ENCODE measurements at regions not wholly inside any gene's neighbourhood (a gene's known extent, or its start where the extent isn't known, plus 50 kb on each side); places are given as distances from the start of the nearest gene placed in this dataset.

GRCh38 chr1:234988155-234988517, 140.5 kb downstream of the TOMM20 start:
- no peak for TF ChIP-seq ZBTB17 (tag by site-specific recombination; IDR thresholded peaks at IDR 0.05)
- TF ChIP-seq AEBP2 (tag by site-specific recombination; IDR thresholded peaks at IDR 0.05; ENCODE audit: borderline replicate concordance) = no peak
- TF ChIP-seq, protein P1, sequence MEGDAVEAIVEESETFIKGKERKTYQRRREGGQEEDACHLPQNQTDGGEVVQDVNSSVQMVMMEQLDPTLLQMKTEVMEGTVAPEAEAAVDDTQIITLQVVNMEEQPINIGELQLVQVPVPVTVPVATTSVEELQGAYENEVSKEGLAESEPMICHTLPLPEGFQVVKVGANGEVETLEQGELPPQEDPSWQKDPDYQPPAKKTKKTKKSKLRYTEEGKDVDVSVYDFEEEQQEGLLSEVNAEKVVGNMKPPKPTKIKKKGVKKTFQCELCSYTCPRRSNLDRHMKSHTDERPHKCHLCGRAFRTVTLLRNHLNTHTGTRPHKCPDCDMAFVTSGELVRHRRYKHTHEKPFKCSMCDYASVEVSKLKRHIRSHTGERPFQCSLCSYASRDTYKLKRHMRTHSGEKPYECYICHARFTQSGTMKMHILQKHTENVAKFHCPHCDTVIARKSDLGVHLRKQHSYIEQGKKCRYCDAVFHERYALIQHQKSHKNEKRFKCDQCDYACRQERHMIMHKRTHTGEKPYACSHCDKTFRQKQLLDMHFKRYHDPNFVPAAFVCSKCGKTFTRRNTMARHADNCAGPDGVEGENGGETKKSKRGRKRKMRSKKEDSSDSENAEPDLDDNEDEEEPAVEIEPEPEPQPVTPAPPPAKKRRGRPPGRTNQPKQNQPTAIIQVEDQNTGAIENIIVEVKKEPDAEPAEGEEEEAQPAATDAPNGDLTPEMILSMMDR (tag by site-specific recombination; IDR thresholded peaks at IDR 0.05) = no peak
- no peak for TF ChIP-seq ZFP3 (tag by site-specific recombination; IDR thresholded peaks at IDR 0.05; ENCODE audit: low read depth)
- TF ChIP-seq ZNF133 (tag by site-specific recombination; IDR thresholded peaks at IDR 0.05) = no peak
- TF ChIP-seq RBAK (tag by site-specific recombination; IDR thresholded peaks at IDR 0.05) = no peak
- TF ChIP-seq ZNF211 (tag by site-specific recombination; IDR thresholded peaks at IDR 0.05; ENCODE audit: low read depth) = no peak
- TF ChIP-seq, protein P2, sequence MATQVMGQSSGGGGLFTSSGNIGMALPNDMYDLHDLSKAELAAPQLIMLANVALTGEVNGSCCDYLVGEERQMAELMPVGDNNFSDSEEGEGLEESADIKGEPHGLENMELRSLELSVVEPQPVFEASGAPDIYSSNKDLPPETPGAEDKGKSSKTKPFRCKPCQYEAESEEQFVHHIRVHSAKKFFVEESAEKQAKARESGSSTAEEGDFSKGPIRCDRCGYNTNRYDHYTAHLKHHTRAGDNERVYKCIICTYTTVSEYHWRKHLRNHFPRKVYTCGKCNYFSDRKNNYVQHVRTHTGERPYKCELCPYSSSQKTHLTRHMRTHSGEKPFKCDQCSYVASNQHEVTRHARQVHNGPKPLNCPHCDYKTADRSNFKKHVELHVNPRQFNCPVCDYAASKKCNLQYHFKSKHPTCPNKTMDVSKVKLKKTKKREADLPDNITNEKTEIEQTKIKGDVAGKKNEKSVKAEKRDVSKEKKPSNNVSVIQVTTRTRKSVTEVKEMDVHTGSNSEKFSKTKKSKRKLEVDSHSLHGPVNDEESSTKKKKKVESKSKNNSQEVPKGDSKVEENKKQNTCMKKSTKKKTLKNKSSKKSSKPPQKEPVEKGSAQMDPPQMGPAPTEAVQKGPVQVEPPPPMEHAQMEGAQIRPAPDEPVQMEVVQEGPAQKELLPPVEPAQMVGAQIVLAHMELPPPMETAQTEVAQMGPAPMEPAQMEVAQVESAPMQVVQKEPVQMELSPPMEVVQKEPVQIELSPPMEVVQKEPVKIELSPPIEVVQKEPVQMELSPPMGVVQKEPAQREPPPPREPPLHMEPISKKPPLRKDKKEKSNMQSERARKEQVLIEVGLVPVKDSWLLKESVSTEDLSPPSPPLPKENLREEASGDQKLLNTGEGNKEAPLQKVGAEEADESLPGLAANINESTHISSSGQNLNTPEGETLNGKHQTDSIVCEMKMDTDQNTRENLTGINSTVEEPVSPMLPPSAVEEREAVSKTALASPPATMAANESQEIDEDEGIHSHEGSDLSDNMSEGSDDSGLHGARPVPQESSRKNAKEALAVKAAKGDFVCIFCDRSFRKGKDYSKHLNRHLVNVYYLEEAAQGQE (tag by site-specific recombination; IDR thresholded peaks at IDR 0.05) = no peak
- no peak for TF ChIP-seq ZBTB21 (tag by site-specific recombination; IDR thresholded peaks at IDR 0.05)
- no peak for TF ChIP-seq KLF1 (tag by site-specific recombination; IDR thresholded peaks at IDR 0.05)
- no peak for TF ChIP-seq ZSCAN16 (tag by site-specific recombination; IDR thresholded peaks at IDR 0.05)
- no peak for TF ChIP-seq BCL11A (tag by site-specific recombination; IDR thresholded peaks at IDR 0.05; ENCODE audit: low read depth)
- no peak for TF ChIP-seq ZXDB (tag by site-specific recombination; IDR thresholded peaks at IDR 0.05)
- TF ChIP-seq TRIM28 (IDR thresholded peaks at IDR 0.05; ENCODE audit: borderline replicate concordance, low read length) = no peak

Data from HEK293 (cell line).